Activated CD4-positive, alpha-beta memory T cell treated with anti-CD3 and anti-CD28 coated beads, Interleukin-2, amount 10 ng/mL, durations not matched to agents 7 days and 5 days (primary cell): ENCODE measurements at regions not wholly inside any gene's neighbourhood (a gene's known extent, or its start where the extent isn't known, plus 50 kb on each side); places are given as distances from the start of the nearest gene placed in this dataset.

ENCODE experiments used
- CTCF ChIA-PET: fragments of 350-600 bp; sonication (Branson Sonifier 250); formaldehyde crosslinking; loops from one replicate; lab custom pipeline; 2021; ENCODE audit warnings: antibody characterized with exemption, inconsistent platforms; lab: Charles Lee
- POLR2A ChIA-PET: fragments of 350-600 bp; sonication (Branson Sonifier 250); formaldehyde crosslinking; loops from one replicate; lab custom pipeline; 2021; ENCODE audit warnings: antibody characterized with exemption; lab: Charles Lee
- DNase-seq: peaks from one replicate; pipeline ENCODE4 v3.0.0-alpha.2; 2020
- H3K27ac Mint-ChIP-seq: one replicate; pipeline ENCODE4 v1.8.0; 2021; ENCODE audit warnings: mild to moderate bottlenecking, mixed read lengths
- H3K27me3 Mint-ChIP-seq: one replicate; pipeline ENCODE4 v1.8.0; 2021; ENCODE audit warnings: mixed read lengths
- H3K36me3 Mint-ChIP-seq: one replicate; pipeline ENCODE4 v1.8.0; 2021; ENCODE audit warnings: low read depth, mixed read lengths
- H3K4me1 Mint-ChIP-seq: one replicate; pipeline ENCODE4 v1.8.0; 2021; ENCODE audit warnings: mixed read lengths
- H3K4me3 Mint-ChIP-seq: one replicate; pipeline ENCODE4 v1.8.0; 2021; ENCODE audit warnings: mild to moderate bottlenecking, mixed read lengths
- H3K9me3 Mint-ChIP-seq: one replicate; pipeline ENCODE4 v1.8.0; 2021; ENCODE audit warnings: mixed read lengths

DNA sequence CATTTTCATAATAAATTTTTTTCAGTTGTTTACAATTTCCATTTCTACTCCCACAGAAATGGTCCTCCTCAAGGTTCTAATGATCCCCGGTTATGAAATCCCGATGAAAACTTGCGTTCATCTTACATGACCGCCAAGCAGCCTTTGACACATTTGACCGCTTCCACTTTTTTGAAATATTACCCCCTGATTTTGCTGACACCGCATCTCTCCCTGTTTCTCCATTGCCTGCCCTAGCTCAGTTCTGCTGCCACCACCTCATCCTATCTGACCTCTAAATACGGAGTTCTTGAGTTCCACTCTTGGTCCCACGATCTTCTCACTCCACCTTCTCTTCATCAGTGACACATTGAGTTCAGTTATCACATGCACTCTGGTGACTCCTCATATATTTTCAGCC is 74.1 kb downstream of the SLC35B3 start:
- no peak for DNase-seq
- ChIA-PET CTCF (no interaction called here), POLR2A (no interaction called here)
- H3K4me3 Mint-ChIP-seq = no peak overlapping the region
- H3K36me3 Mint-ChIP-seq = no peaks in the 10 kb centered on the region
- no peak overlapping the region for H3K27ac Mint-ChIP-seq
- no peaks in the 10 kb centered on the region for H3K9me3 Mint-ChIP-seq
- H3K27me3 Mint-ChIP-seq = no peaks in the 10 kb centered on the region
- no peaks in the 10 kb centered on the region for H3K4me1 Mint-ChIP-seq

DNA sequence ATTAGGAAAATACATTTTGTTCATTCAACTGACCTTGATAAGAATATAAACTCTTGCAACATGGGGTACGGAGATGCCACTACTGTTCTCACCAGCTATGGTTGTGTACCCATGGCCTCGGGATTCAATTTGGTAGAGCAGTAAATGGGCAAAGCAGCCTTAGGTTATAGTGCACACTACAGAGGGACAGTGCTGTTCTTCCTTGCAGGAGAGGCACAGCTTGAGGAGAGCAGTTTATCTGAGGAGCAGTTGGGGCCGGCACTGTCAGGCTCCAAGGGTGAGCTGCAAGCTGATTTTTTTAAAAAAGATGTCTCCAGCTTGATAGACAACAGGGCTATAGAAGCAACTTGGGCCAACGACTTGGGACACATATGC is 82.4 kb downstream of the SLC35B3 start:
- ChIA-PET CTCF (no interaction called here), POLR2A (no interaction called here)

DNA sequence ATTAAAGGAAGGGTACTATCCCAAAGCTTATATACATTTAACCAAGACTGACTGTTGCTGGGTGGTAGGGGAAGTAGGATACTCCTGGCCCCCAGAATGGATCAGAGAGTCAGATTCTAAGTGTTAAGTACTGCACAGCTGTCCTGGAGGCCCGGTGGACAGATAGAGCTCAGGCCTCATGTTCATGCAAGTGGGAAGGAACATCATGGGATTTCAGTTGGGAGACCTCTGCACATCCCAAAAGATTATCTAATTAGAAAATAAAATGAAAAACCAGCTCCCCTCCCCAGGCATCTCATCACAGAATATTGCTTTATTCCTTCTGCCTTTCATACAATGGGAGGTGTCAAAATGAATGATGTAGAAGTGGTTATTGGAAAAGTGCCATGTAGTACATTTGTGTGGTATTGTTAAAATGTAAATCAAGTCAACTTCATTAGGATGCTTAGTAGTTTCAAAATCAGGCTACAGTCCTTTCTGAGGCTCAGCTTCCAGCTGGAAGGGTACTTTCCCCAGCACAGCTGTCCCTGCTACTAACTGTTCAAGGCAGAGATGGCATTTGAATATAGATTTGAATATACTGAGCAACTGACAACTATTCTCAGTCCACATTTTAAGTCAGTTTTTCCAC is 82.9 kb downstream of the SLC35B3 start:
- ChIA-PET POLR2A (no interaction called here), CTCF (no interaction called here)
- H3K4me1 Mint-ChIP-seq = no peaks in the 10 kb centered on the region
- DNase-seq = no peak
- H3K27me3 Mint-ChIP-seq = peaks cover 2% of the 10 kb centered on the region
- no peaks in the 10 kb centered on the region for H3K36me3 Mint-ChIP-seq
- peaks cover 3% of the 10 kb centered on the region for H3K9me3 Mint-ChIP-seq
- H3K27ac Mint-ChIP-seq = no peak overlapping the region
- no peak overlapping the region for H3K4me3 Mint-ChIP-seq

More for the DNA sequence above, 82.4 kb downstream of the SLC35B3 start:
- H3K4me3 Mint-ChIP-seq = no peak overlapping the region
- no peak overlapping the region for H3K27ac Mint-ChIP-seq
- H3K27me3 Mint-ChIP-seq = peaks cover 2% of the 10 kb centered on the region
- H3K36me3 Mint-ChIP-seq = no peaks in the 10 kb centered on the region
- peaks cover 3% of the 10 kb centered on the region for H3K9me3 Mint-ChIP-seq
- DNase-seq = no peak
- H3K4me1 Mint-ChIP-seq = no peaks in the 10 kb centered on the region

DNA sequence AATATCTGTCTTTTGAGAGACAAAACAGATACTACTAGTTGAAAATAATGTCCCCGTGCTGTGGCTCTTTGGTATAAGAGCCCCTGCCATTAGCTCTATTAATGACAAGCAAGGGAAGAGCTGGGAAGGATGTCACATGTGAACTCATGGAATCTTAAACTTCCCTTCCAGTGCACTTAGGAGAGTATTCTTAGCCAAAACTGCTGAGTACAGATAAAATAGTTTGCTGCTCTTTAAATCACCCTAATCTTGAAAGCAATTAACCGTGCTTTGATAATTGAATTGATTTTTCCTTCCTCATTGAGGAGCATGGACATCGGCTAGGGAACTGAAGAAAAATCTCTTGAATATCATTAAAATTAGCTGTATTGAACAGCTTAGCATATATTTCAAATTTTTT is 91.7 kb downstream of the SLC35B3 start:
- Mint-ChIP-seq H3K27ac (no peak overlapping the region), H3K4me3 (no peak overlapping the region), H3K36me3 (no peaks in the 10 kb centered on the region), H3K27me3 (no peaks in the 10 kb centered on the region), H3K9me3 (no peaks in the 10 kb centered on the region), H3K4me1 (no peaks in the 10 kb centered on the region)
- ChIA-PET CTCF (interaction anchor here (1.2 kb wide), 1 partner anchor 125 kb away, joined by 3 read pairs; no protein-coding TSS in a partner anchor), POLR2A (no interaction called here)
- DNase-seq = no peak

DNA sequence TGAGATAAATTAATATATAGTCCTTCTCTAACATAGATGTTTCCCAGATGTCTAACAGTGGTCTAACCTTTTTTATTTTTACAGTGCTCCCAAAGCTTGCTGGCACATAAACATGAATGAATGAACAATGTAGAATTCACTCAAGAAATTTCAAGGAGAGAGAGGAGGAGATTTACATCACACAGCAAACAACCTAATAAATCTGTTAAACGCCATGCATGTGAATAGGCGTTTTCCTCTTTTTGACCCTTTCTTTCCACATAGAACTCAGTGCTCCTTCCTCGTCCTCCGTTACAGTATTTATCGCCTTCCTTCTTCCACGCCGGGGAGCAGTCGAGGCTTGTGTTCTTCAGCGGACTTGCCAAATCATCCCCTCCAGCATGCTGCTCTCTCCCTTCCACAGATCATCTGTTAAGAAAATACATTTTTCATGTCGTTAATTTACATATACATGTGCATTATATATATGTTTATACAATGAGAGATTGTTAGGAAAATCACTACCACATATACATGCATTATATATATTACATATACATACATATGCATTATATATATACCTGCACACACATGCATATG is 93.0 kb downstream of the SLC35B3 start:
- Mint-ChIP-seq H3K4me3 (no peak overlapping the region), H3K9me3 (no peaks in the 10 kb centered on the region), H3K27me3 (no peaks in the 10 kb centered on the region), H3K36me3 (no peaks in the 10 kb centered on the region), H3K27ac (no peak overlapping the region), H3K4me1 (no peaks in the 10 kb centered on the region)
- no peak for DNase-seq
- ChIA-PET POLR2A (no interaction called here), CTCF (interaction anchor here (1.0 to 1.2 kb wide), 2 partner anchors 123 to 409 kb away, joined by 3 to 4 read pairs; no protein-coding TSS in a partner anchor)

DNA sequence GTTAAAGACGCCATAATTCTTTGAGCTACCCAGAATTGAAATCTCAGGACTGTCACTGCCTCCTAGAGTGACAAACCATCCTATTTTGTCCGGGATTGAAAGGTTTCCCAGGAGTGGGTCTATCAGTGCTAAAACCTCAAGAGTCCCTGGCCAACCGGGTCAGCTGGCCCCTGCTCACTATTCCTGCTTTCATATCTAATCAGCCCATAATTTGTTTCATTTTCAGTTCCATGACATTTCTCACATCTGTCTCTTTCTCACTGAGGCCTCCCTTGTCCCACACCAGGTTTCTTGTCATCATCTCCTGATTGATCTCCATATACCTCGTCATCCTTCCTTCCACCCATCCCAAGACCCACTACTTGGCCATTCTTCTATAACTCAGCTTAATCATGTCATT is 98.2 kb downstream of the SLC35B3 start:
- no peak overlapping the region for H3K27ac Mint-ChIP-seq
- H3K27me3 Mint-ChIP-seq = no peaks in the 10 kb centered on the region
- ChIA-PET CTCF (no interaction called here), POLR2A (no interaction called here)
- H3K9me3 Mint-ChIP-seq = no peaks in the 10 kb centered on the region
- H3K4me3 Mint-ChIP-seq = no peak overlapping the region
- no peak for DNase-seq
- H3K36me3 Mint-ChIP-seq = no peaks in the 10 kb centered on the region
- no peaks in the 10 kb centered on the region for H3K4me1 Mint-ChIP-seq

DNA sequence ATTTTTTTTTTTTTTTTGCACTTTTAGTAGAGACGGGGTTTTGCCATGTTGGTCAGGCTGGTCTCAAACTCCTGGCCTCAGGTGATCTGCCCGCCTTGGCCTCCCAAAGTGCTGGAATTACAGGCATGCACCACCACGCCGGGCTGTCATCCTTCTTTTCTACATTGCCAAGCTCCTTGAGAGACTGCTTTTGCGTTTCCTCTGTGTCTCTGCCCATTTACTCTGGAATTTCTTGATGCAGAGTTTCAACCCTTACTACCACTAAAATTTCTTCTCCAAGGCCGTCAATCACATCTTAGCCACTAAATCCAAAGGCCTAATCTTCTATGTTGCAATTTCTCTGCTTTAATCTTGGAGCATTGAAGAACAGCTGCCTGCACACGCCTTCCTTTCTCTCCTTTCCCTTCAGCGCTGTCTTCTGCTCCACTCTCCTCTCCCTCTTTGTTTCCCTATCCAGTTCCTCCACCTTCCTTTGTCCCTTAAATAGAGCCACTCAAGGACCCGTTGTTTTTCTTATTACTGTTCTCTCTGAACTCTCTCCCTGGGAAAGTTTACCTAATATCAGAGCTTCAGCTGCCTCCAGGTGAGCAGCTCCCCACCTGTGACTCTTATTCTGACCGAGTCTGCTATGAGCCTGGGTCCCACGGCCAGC is 98.8 kb downstream of the SLC35B3 start:
- no peak overlapping the region for H3K4me3 Mint-ChIP-seq
- no peaks in the 10 kb centered on the region for H3K9me3 Mint-ChIP-seq
- CTCF ChIA-PET = no interaction called here
- H3K4me1 Mint-ChIP-seq = no peaks in the 10 kb centered on the region
- POLR2A ChIA-PET = no interaction called here
- no peak overlapping the region for H3K27ac Mint-ChIP-seq
- H3K36me3 Mint-ChIP-seq = no peaks in the 10 kb centered on the region
- no peak for DNase-seq
- H3K27me3 Mint-ChIP-seq = no peaks in the 10 kb centered on the region

DNA sequence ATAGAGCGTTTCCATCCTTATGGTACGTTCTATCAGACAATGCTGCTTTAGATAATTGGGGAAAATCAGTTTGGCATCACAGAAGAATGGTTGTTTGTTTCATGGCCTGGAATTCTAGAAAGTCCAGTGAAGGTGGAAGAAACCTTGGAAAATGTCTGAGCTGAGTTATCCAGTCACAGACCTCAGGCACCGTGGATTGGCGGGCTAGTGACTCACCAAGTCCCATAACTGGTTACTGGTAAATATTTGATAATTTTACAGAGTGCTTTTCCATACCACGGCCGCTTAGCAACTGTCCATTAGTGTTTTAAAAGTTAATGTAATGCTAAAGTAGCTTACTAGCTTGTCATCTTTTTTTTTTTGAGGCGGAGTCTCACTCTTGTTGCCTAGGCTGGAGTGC is 99.4 kb downstream of the SLC35B3 start:
- ChIA-PET CTCF (no interaction called here), POLR2A (no interaction called here)
- DNase-seq = no peak
- H3K27ac Mint-ChIP-seq = no peak overlapping the region
- no peaks in the 10 kb centered on the region for H3K4me1 Mint-ChIP-seq
- no peaks in the 10 kb centered on the region for H3K36me3 Mint-ChIP-seq
- no peaks in the 10 kb centered on the region for H3K27me3 Mint-ChIP-seq
- H3K9me3 Mint-ChIP-seq = no peaks in the 10 kb centered on the region
- no peak overlapping the region for H3K4me3 Mint-ChIP-seq

DNA sequence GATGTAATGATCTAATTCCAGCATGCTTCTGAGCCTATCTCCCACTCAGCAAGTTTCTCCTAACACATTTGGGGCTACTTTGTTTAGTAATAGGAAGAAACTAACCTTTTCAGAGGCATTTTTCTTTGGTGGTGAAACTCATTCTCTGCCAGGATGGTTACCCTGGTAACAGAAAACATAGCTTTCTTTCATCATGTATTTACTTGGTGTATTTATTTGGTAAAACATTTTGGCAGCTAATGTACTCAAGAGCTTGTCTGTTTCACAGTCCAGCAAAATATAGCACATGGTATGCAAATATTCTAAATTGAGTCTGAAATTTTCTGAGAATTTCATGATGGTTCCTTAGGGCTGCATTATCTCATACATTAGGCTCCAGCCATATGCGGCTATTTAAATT is 100.0 kb downstream of the SLC35B3 start:
- POLR2A ChIA-PET = no interaction called here
- CTCF ChIA-PET = no interaction called here

DNA sequence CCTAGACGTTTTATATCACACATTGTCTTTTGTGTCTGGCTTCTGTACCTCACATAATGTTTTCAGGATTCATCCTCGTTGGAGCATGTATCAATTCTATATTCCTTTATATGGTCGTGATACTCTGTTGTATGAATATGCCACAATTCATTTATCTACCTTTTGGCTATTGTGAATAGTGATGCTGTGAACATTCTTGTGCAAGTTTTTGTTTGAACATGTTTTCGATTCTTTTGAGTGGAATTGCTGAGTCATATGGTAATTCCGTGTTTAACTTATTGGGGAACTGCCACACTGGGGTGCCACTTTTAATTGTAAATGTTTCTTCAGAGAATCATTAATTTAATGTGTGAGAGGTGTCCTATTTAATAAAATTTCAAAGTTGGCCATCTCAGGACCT is 101.2 kb downstream of the SLC35B3 start:
- ChIA-PET CTCF (no interaction called here), POLR2A (no interaction called here)
- DNase-seq = no peak
- Mint-ChIP-seq H3K4me1 (no peaks in the 10 kb centered on the region), H3K36me3 (no peaks in the 10 kb centered on the region), H3K9me3 (no peaks in the 10 kb centered on the region), H3K27me3 (no peaks in the 10 kb centered on the region), H3K4me3 (no peak overlapping the region), H3K27ac (no peak overlapping the region)

More for the DNA sequence above, 100.0 kb downstream of the SLC35B3 start:
- H3K4me1 Mint-ChIP-seq = no peaks in the 10 kb centered on the region
- no peaks in the 10 kb centered on the region for H3K36me3 Mint-ChIP-seq
- no peak overlapping the region for H3K27ac Mint-ChIP-seq
- no peak for DNase-seq
- H3K27me3 Mint-ChIP-seq = no peaks in the 10 kb centered on the region
- H3K9me3 Mint-ChIP-seq = no peaks in the 10 kb centered on the region
- H3K4me3 Mint-ChIP-seq = no peak overlapping the region

DNA sequence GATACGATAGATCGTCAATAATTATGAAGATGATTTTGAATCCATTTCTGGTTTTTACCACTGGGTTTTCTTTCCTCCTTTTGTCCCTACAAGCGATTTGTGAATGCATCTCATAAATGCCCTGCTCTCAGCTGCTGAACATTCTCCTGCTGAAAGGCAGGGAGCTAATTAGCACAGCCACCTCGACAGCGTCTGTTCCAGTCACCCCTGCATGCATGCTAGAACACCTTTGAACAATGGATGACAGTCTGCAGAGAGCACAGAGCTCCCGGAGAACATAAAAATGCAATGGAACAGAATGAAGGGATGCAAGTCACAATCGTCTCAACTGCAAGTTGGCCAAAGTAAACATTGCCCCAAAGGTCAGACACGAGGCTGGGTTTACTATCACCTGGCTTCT is 105.8 kb downstream of the SLC35B3 start:
- Mint-ChIP-seq H3K4me1 (no peaks in the 10 kb centered on the region), H3K27me3 (no peaks in the 10 kb centered on the region), H3K9me3 (no peaks in the 10 kb centered on the region), H3K27ac (no peak overlapping the region), H3K4me3 (no peak overlapping the region), H3K36me3 (no peaks in the 10 kb centered on the region)
- ChIA-PET CTCF (no interaction called here), POLR2A (no interaction called here)
- no peak for DNase-seq

DNA sequence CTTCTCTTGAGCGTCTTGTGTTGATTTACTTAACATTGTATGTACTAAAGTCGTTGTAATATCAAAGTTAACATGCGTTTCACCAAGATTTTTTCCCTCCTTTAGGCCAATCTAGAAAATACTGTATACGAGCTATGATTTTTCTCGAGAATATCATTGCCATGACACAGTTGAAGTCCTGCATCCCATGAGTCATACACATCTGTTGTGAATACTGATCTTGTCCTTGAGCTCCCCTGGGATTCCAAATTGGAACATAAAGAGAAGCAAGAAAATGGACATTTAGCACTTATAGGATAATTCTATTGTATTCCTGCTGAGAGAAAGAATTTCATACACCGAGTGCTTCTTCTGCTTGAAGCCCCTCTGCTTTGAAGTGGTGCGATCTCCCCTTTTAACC is 109.6 kb downstream of the SLC35B3 start:
- ChIA-PET CTCF (no interaction called here), POLR2A (no interaction called here)
- H3K36me3 Mint-ChIP-seq = no peaks in the 10 kb centered on the region
- H3K27ac Mint-ChIP-seq = no peak overlapping the region
- DNase-seq = no peak
- no peaks in the 10 kb centered on the region for H3K27me3 Mint-ChIP-seq
- H3K9me3 Mint-ChIP-seq = no peaks in the 10 kb centered on the region
- H3K4me3 Mint-ChIP-seq = no peak overlapping the region
- H3K4me1 Mint-ChIP-seq = no peaks in the 10 kb centered on the region

DNA sequence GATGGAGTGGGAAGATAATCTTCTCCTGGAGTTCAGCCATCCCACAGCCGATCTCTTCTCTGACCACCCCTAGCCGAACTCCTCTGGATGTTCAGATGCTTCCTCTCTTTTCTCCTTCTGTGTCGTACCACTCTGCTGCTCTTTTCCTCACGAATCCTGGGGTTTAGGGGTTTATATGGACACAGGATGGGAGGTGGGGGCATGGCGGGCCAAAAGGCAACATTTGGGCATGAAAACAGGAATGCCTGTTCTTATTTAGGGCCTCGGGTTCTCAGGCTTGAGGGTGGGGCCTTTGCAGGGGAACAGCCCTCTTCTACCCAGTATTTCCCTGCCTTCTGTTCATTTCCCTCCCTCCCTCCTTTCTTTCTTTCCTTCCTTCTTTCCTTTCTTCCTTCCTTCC is 112.7 kb downstream of the SLC35B3 start:
- no peak for DNase-seq
- no peaks in the 10 kb centered on the region for H3K27me3 Mint-ChIP-seq
- no peaks in the 10 kb centered on the region for H3K9me3 Mint-ChIP-seq
- H3K36me3 Mint-ChIP-seq = no peaks in the 10 kb centered on the region
- no peaks in the 10 kb centered on the region for H3K4me1 Mint-ChIP-seq
- H3K4me3 Mint-ChIP-seq = no peak overlapping the region
- H3K27ac Mint-ChIP-seq = no peak overlapping the region
- ChIA-PET CTCF (no interaction called here), POLR2A (no interaction called here)
